NCI-H2029 (cell line): ENCODE measurements at regions not wholly inside any gene's neighbourhood (a gene's known extent, or its start where the extent isn't known, plus 50 kb on each side); places are given as distances from the start of the nearest gene placed in this dataset.
"Not testable (repeated sequence)": the region's sequence is repeated elsewhere in the genome, so short reads cannot be mapped to it uniquely, and the experiment has no call there.

Experiments used
- DNase-seq: peaks from one replicate; lab custom pipeline; 2025; lab: John Stamatoyannopoulos, UW

- DNase-seq, result no peak
These were observed 227.2 kb downstream of the PTGER3 start for GRCh38 chr1:70820396-70820795.

DNA sequence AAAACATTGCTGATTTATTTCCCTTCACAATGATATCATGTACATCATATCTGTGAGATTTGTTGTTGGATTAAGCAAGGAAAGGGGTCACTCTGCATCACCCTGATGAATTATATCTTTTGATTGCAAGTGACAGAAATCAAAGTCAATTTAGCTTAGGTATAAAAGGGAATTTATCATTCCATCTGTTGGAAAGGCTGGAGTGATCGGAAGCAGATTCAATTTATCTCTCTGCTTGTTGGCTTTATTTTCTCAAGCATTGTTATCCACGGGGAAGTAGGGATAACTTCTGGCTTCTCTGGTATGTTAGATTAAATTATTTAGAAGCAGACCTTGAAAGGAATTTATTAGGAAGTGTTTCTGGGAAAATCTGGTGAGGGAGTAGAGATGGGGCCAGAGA is 226.6 kb downstream of the PTGER3 start:
- DNase-seq, result no peak

DNA sequence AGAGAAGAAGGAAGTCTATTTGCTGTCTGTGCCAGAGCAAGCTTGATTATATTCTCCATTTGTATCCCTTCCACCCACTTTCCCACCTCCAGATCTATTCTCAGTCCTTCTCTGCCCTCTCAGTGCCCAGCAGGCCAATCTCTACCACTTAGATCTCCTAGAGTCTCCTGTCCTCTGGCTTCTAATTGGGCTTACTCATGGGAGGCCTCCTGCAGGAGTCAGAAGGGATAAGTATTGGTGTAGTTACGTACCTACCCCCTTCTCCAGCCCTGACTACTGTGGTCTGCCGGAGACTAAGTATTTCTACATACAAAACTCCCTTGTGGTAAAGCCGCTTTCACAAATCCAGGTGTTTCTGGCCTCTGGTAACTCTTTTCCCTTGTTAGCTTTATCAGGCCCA is 221.2 kb downstream of the PTGER3 start:
- DNase-seq, result no peak

DNA sequence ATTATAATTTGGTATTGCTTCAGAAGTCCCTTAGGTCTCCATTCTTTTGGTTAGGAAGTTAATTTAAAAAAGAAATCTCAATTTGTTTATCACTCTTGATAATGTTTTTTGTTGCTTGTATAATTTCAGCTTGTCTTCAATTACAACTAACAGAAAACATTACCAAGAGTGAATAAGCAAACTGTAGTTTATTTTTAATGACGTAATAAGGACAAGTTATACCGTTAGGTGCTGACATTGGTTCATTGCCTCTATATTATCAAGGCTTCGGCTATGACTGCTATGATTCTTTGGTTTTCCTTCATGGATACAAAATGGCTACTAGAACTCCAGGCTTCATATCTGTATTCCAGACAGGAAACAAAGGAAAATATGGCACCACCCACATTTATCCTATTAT is 220.6 kb downstream of the PTGER3 start:
- DNase-seq, result no peak

DNA sequence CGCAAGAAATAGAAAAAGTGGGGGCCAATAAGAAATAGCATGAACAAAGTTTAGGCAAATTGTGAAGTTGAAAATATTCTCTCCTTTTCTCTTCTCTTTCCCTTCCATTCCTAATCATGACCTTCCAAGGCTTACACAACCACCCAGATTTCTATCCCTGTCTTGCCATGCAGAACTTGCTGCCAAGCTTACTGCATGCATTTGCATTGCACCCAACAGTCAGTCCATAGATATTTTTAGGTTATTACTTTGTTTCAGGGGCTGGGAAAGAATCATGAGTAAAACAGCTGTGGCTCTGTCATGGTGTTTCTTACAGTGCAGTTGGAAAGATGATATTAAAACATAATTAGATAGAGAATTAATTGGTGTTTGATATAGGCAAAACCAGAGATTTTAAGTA is 219.4 kb downstream of the PTGER3 start:
- DNase-seq, result no peak

GRCh38 chr1:70834365-70834764 is 213.3 kb downstream of the PTGER3 start:
- not testable (repeated sequence) for DNase-seq

GRCh38 chr1:70836456-70836855 is 211.2 kb downstream of the PTGER3 start:
- no peak for DNase-seq

- DNase-seq, result no peak
These were observed 207.2 kb downstream of the PTGER3 start for GRCh38 chr1:70840260-70840953.

- no peak for DNase-seq
These were observed 205.1 kb downstream of the PTGER3 start for GRCh38 chr1:70842562-70842961.

GRCh38 chr1:70843452-70843851 is 204.2 kb downstream of the PTGER3 start:
- DNase-seq, result no peak

GRCh38 chr1:70847013-70847412 is 200.6 kb downstream of the PTGER3 start:
- DNase-seq, result no peak

DNA sequence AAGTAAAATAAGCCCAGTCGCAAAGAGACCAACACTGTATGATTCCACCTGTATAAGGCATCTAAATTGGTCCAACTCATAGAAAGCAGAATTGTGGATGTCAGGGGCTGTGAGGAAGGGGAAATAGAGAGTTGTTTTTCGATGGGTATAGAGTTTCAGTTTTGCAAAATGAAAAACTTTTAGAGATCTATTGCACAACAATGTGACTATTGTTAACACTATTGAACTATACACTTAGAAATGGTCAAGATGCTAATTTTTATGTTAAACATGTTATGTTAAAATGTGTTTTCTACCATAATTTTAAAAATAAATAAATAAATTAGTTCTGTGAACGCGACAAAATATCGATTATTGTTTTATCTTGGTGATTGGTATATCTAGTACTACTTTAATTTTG is 192.4 kb downstream of the PTGER3 start:
- no peak for DNase-seq

GRCh38 chr1:70856201-70856600 is 191.4 kb downstream of the PTGER3 start:
- no peak for DNase-seq

DNA sequence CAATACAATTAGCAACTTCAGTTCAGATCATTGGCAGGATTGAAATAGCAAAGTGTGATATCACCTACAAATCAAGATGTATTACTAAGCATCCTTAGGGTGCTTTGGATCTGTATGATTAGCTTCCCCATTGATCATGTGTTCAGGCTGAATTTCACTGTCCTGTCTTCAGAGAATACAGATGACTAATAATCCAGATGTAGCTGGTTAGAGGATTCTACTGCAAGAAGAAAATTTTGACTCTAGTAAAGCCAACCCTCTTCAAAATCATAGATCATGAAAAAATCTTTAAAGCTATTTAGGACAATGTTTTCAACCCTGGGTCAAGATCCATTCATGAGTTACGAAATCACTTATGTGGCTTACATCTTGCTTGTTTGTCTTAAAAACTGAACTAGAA is 184.4 kb downstream of the PTGER3 start:
- DNase-seq, result no peak

GRCh38 chr1:70864302-70864701 is 183.3 kb downstream of the PTGER3 start:
- DNase-seq, result no peak

DNA sequence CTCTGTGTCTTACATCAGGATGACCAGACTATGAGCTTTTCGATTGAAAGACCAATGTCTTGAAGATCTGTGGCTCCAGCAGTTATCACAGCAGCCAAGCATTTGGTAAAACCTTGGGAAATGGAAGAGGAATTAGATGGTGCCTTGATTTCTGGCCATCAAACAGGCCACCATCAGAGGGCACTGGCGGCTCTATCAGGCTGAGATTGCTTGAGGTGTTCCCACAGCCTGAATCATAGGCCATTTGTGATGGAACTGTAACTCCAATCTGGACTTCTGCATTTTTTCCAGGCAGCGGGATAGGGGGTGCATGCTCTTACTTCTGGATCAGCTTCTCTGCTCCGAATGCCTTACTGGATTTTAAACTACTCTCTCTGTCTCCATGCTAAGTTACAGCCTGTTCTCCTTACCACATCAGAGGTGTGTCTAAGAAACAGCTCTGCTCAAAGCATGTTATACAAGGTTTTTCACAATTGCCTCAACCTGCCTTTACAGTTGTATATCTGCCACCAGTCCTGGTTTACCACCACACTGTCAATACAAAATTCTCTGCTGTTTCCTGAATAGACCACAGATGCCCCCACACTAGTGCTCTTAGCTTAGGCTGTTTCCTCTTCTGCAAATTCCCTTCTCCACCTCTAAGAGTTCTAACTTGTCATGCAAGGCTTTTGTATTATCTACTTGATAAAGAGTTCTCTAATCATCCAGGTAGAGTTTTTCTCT is 180.9 kb downstream of the PTGER3 start:
- no peak for DNase-seq

DNA sequence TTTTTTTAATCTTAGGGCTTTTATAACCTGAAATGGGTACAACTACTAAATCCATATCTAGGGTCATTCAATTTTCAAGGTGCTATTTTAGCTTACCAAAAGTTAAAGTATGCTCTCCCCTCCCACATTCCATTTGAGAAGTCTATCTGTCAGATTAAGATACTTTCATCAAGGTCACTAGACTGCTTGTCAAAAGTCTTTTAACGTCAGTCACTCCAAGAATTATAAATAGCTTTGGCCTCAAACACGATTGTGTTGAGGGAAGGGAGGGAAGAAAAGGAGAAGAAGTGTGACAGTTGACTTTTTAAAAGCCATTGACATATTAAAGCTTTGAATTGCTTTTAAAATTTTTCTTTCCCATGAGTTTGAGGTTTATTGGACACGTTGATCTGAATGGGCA is 175.8 kb downstream of the PTGER3 start:
- DNase-seq, result no peak

DNA sequence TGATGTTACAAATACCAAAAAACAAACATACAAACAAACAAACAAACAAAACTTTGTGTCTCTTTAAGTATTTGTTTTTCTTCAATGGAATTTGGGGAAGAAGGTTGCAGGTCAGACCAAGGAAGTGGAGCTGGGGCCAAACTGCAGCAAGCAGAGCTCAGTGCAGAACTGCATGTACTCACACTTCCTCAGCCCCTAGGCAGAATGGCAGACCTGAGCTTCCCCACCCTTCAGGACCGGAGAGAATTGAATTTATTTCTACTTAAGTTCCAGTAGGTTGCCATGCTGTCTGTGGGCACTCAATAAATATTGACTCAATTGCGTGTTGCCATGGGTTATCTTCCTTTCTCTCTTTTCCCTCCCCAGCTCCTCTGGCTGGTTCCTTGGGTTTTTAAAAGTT is 173.6 kb downstream of the PTGER3 start:
- no peak for DNase-seq

DNA sequence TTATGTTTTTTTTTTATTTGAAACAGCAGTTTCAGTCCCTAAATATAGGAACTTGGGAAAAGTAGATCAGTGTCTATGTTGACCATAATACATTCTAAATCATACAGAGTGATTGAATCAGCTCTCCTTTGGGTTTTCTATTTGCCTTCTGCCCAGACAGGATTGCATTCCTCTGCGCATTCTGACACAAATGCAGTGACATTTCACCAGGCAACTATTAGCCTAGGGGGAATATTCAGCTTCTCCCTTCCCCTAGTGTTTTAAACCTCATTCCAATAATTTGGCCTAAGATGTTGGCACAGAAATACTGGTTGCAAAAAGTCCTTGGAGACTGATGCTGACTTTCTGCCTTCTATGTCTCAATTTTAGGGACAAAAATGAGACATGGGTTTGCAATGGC is 172.8 kb downstream of the PTGER3 start:
- no peak for DNase-seq

- no peak for DNase-seq
These were observed 170.3 kb downstream of the PTGER3 start for GRCh38 chr1:70877343-70877742.

DNA sequence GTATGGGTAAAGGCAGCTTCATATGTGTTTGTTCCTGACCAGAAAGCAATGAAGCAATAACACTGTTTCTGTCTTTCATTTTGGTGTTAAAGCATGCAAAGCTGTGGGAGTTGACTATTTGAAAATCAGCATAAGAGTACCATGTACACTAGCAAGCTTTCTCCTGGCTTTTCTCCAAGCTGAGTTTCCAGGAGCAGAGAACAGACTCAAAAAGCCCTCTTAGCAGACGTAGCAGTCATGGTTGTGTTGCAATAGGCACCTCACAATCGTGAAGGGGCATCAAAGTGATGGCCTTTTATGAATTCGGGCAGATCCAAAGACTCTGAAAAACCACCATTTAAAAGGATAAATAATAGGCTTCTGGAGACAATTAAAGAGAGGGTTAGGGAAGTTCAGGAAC is 159.7 kb downstream of the PTGER3 start:
- no peak for DNase-seq

DNA sequence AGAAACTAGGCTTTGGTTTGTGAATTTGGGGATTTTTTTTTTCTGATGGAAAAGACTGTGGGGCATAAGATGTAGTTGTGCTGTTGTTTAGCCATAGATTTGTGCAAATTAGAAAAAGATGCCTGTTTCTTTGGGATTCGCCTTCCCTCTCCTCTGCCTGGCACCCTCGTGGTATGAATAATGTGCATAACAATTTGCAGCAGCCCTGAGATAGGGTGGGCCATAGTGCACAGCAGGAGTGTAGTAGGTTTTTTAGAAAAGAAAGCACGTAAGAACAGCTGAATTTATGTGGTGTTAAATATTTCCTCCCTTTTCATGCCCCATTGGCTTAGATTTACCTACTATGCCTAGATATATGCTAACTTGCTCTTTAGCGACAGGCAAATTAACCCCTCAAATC is 158.9 kb downstream of the PTGER3 start:
- no peak for DNase-seq

DNA sequence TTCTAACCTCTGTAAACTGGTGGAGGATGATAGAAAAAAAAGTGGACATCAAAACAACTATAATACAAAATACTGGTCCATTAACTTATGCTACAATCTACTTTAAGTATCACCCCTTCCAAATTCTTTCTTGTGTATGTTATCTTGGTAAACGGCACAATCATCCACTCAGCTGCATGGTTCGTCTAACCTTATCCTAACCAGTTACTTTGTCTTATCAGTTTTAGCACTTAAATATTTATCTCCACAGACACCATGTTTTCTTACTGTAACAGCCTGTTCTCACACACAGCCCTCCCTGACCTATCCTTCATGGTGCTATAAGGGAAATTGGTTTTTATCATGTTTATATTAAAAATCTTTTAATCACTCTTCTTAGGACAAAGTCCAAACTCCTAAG is 157.2 kb downstream of the PTGER3 start:
- no peak for DNase-seq
